Common myeloid progenitor, CD34-positive (primary cell): ENCODE measurements at regions not wholly inside any gene's neighbourhood (a gene's known extent, or its start where the extent isn't known, plus 50 kb on each side); places are given as distances from the start of the nearest gene placed in this dataset.

Experiments used
- CTCF ChIA-PET: fragments of 350-600 bp; sonication (Branson Sonifier 250); formaldehyde crosslinking; loops from one replicate; lab custom pipeline; 2021; ENCODE audit warnings: antibody characterized with exemption; lab: Charles Lee
- POLR2A ChIA-PET: fragments of 350-600 bp; sonication (Branson Sonifier 250); formaldehyde crosslinking; loops from one replicate; lab custom pipeline; 2021; ENCODE audit warnings: antibody characterized with exemption; lab: Charles Lee
- DNase-seq, 3 donors: peaks; one replicate each; pipeline versions ENCODE4 v3.0.0 to v3.0.0-alpha.2; 2013
- H3K27ac ChIP-seq, 2 experiments: 1 replicate in 1 of 2; 2 replicates in 1 of 2; pipeline ENCODE4 v1.7.0; 2013; ENCODE audit warnings: inconsistent platforms in 2 of 2, low read length in 2 of 2, mild to moderate bottlenecking in 2 of 2, low read depth in 1 of 2, moderate library complexity in 1 of 2; ENCODE audit not compliant: severe bottlenecking in 2 of 2, insufficient read depth in 1 of 2, poor library complexity in 1 of 2
- H3K27me3 ChIP-seq, 5 experiments: replicated peaks in 2 of 5; 1 replicate in 3 of 5; 2 replicates in 2 of 5; pipeline versions ENCODE4 v1.6.1 to v1.7.0; 2013; ENCODE audit warnings: low read length in 4 of 5, mild to moderate bottlenecking in 2 of 5, moderate library complexity in 2 of 5, inconsistent platforms in 1 of 5; ENCODE audit not compliant: insufficient read depth in 5 of 5, control insufficient read depth in 4 of 5
- H3K36me3 ChIP-seq, 4 experiments: 1 replicate in 2 of 4; 2 replicates in 2 of 4; pipeline versions ENCODE4 v1.6.1 to v1.7.0; 2013; ENCODE audit warnings: low read length in 3 of 4, control low read depth in 1 of 4, mild to moderate bottlenecking in 1 of 4; ENCODE audit not compliant: control insufficient read depth in 4 of 4, insufficient read depth in 4 of 4
- H3K4me1 ChIP-seq, 4 experiments: 1 replicate in 3 of 4; 2 replicates in 1 of 4; pipeline versions ENCODE4 v1.6.1 to v1.7.1; 2013; ENCODE audit warnings: low read length in 3 of 4, mild to moderate bottlenecking in 3 of 4, control low read depth in 1 of 4, inconsistent platforms in 1 of 4, moderate library complexity in 1 of 4; ENCODE audit not compliant: control insufficient read depth in 4 of 4, insufficient read depth in 4 of 4; ENCODE audit errors: control extremely low read depth in 1 of 4
- H3K4me3 ChIP-seq, 7 experiments: 1 replicate in 4 of 7; 2 replicates in 3 of 7; pipeline versions ENCODE4 v1.5.1 to v1.7.0; 2013; ENCODE audit warnings: mild to moderate bottlenecking in 7 of 7, low read length in 6 of 7, moderate library complexity in 6 of 7, inconsistent platforms in 2 of 7, low read depth in 2 of 7, control low read depth in 1 of 7; ENCODE audit not compliant: insufficient read depth in 4 of 7, control insufficient read depth in 1 of 7; ENCODE audit errors: extremely low read depth in 1 of 7
- H3K9me3 ChIP-seq, 5 experiments: 1 replicate in 4 of 5; 2 replicates in 1 of 5; pipeline versions ENCODE4 v1.6.1 to v1.7.1; 2013; ENCODE audit warnings: low read length in 4 of 5, mild to moderate bottlenecking in 2 of 5, inconsistent platforms in 1 of 5, low read depth in 1 of 5, moderate library complexity in 1 of 5; ENCODE audit not compliant: control insufficient read depth in 4 of 5, insufficient read depth in 2 of 5; ENCODE audit errors: control extremely low read depth in 1 of 5
- WGBS: methylation state at CpG from one replicate; pipeline ENCODE4 v1.1.5; 2013; ENCODE audit not compliant: insufficient coverage; 5-methylcytosine and 5-hydroxymethylcytosine counted together

DNA sequence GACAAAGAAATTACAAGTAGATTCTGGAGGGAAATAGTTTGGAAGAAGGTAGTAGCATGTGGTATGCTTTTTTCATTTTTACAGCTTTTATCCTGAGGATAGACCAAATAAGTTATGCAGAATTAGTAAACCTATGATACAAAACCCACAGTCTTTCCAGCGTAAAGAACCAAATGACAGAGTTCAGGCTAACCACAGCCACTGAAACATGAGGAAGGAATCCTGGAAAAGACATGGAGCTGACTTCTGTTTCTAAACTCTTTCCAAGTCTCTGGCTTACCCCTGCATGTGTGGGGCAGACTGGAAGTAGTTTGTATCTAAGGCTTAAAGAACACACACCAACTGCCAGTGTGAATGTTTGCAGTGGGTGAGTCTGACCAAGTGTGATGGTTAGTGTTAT lies 258.4 kb upstream of the TENM4 start:
- H3K36me3 ChIP-seq, result no peaks in the 10 kb centered on the region
- CTCF ChIA-PET, result no interaction called here
- POLR2A ChIA-PET, result no interaction called here
- H3K27me3 ChIP-seq, result no peaks in the 10 kb centered on the region
- peaks cover 0 to 15% (median 4%) of the 10 kb centered on the region in 5 experiments for H3K9me3 ChIP-seq
- no peak overlapping the region for H3K4me3 ChIP-seq
- no peaks in the 10 kb centered on the region for H3K4me1 ChIP-seq
- H3K27ac ChIP-seq, result no peak overlapping the region
- 100% methylated on average over 1 of the region's 1 CpG for WGBS
- no peak for DNase-seq

DNA sequence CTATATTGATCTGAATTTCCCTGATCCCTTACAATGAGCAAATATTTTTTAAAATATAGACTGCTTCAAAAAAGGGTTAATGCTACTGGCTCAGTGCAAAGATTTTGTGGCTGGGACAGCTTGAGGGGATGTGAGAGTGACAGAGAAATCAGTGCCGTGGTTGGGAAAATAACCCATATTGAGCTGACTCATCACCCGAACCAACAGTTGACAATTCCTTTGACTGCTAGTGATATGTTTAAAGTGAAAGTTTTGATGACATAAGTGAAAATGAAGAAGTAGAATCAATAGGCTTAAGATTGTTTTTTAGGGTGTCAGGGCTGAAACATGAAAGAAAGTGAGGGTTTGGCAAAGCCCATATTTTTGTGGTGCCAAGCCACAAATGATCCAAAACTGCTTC lies 257.1 kb upstream of the TENM4 start:
- Histone ChIP-seq H3K9me3 (peaks cover 0 to 15% (median 3%) of the 10 kb centered on the region in 5 experiments), H3K36me3 (no peaks in the 10 kb centered on the region), H3K4me3 (no peak overlapping the region), H3K27ac (no peak overlapping the region), H3K27me3 (no peaks in the 10 kb centered on the region), H3K4me1 (no peaks in the 10 kb centered on the region)
- ChIA-PET CTCF (no interaction called here), POLR2A (no interaction called here)
- 50% methylated on average over 2 of the region's 2 CpGs for WGBS
- DNase-seq, result no peak

DNA sequence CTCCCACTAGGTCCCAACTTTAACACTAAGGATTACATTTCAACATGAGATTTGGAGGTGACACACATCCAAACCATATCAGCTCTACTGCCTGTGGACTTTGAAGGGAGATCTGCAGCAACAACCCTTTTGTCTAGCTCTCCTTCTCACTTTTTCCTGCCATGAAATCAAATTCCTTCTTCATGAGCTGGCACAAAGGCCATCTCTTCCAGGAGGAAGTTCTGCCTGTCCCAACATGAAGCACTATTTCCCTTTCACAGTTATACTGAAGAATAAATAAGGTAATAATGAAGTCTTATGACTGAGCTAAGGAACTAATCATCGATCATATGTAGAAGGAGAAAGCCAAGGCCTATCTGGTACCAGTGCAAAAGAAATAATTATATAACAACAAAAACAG lies 253.5 kb upstream of the TENM4 start:
- no peaks in the 10 kb centered on the region for H3K36me3 ChIP-seq
- H3K27ac ChIP-seq, result no peak overlapping the region
- H3K4me3 ChIP-seq, result no peak overlapping the region
- no CpG with 5 or more reads among the region's 1 CpG for WGBS
- ChIA-PET POLR2A (no interaction called here), CTCF (interaction anchor here (0.6 kb wide), 1 partner anchor 294 kb away, joined by 3 read pairs; no protein-coding TSS in a partner anchor)
- DNase-seq, result no peak
- no peaks in the 10 kb centered on the region for H3K4me1 ChIP-seq
- no peaks in the 10 kb centered on the region for H3K9me3 ChIP-seq
- no peaks in the 10 kb centered on the region for H3K27me3 ChIP-seq

DNA sequence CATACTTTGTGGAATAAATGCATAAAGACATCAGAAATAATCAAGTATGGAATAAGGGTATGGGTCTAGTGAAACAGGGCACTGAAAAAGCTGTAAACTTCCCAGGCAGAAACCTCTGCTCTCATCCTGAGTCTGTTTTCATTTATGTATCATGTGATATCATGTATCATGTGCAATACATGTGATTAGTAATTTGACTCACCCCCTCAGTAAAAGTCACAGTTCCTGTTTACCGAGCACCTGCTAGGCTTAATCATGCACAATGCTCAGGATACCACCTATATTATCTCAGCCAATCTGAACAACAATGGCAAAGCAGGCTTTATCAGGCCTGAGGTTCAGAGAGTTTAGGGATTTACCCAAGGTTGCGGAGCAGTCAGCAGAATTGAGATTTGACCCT lies 250.6 kb upstream of the TENM4 start:
- Histone ChIP-seq H3K36me3 (no peaks in the 10 kb centered on the region), H3K4me1 (no peaks in the 10 kb centered on the region), H3K27me3 (no peaks in the 10 kb centered on the region), H3K27ac (no peak overlapping the region), H3K9me3 (no peaks in the 10 kb centered on the region), H3K4me3 (no peak overlapping the region)
- ChIA-PET POLR2A (no interaction called here), CTCF (no interaction called here)
- no peak for DNase-seq
- 94% methylated on average over 2 of the region's 2 CpGs for WGBS

DNA sequence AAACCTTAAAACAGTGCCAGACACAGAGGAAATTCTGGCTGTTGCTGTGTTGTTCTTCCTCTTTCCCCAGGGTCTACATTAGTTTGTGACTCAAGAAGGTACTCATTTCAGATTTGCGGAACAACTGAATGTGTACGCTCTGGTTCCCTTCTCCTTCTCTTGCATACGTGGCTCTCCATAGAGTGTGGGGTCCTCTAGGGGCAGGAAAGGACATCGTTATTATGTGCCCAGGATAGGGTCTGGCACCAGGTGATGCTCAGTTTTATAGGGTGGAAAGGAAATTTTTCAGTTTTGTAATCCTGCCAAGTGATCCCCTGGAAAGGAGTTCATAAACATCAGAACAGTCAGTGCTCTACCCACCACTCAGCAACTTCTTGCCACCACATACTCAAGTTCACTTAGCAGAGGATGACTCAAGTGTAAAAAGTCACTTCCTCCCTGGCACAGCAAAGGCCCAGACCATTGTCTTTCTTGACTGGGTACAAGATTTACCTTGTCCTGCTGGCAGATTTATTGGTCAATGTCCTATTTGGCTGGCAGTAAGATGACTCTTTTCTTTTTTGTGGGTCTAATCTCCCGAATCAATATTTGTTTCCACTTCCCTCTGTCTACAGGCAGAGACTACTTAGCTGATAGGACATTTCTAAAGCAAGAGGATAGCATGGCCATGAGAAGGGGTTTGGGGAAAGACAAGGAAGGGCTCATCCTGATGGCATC lies 246.0 kb upstream of the TENM4 start:
- Histone ChIP-seq H3K27me3 (no peaks in the 10 kb centered on the region), H3K9me3 (no peaks in the 10 kb centered on the region), H3K4me3 (no peak overlapping the region), H3K36me3 (no peaks in the 10 kb centered on the region), H3K27ac (no peak overlapping the region), H3K4me1 (no peaks in the 10 kb centered on the region)
- CTCF ChIA-PET, result interaction anchor here (1.3 kb wide), 1 partner anchor 12 kb away, joined by 3 read pairs; no protein-coding TSS in a partner anchor
- no peak for DNase-seq
- POLR2A ChIA-PET, result no interaction called here
- 100% methylated on average over 1 of the region's 5 CpGs for WGBS

DNA sequence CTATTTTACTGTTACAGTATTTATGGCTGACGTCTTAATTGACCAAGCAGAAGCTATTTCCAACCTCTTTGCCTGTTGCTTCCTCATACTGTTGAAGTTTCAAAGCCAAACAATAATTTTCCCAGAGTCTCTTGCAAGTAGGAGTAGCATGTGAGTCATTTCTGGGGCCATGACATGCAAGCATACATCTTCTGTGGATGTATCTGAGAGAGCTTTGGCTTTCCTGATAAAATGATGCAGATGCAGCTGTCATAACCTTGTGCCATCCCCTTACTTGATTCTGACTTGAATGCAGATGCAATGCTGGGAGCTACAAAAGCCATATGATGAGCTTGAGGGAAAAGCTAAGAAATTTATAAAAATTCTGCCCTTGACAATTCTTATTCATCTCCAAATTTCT lies 243.1 kb upstream of the TENM4 start:
- Histone ChIP-seq H3K4me1 (no peaks in the 10 kb centered on the region), H3K27me3 (no peaks in the 10 kb centered on the region), H3K36me3 (no peaks in the 10 kb centered on the region), H3K4me3 (no peak overlapping the region), H3K27ac (no peak overlapping the region), H3K9me3 (no peaks in the 10 kb centered on the region)
- POLR2A ChIA-PET, result no interaction called here
- CTCF ChIA-PET, result no interaction called here
- 80% methylated on average over 1 of the region's 1 CpG for WGBS
- no peak for DNase-seq

DNA sequence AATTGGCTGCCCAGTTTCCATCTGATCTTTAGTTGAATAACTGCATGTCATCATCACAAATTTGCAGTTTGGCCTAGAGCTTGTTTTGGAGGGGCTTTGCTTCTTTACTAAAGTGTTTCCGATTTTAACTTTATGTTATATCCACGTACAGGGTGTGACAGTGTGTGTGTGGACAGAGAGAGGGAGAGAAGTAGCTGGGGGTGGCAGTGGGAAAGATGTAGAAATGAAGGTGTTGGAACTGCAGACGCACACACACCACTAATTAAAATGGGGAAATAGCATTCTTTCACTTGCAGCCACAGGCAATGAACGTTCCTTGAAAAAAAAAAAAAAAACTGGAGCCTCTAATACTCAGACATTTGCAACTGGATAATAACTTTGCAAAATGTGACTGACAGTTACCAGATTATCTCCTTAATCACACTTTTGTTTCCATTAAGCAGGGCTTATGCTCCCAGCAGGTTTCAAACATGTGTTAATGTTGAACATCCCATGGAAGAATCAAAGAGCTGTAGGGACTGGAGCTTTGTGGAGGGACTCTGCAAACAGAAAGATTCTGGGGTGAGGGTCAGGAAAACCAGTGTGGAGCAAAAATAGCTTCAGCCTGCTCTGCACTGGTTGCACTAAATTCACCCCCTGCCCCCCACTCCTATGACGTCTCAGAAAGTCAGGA lies 238.1 kb upstream of the TENM4 start:
- Histone ChIP-seq H3K9me3 (no peaks in the 10 kb centered on the region), H3K27me3 (no peaks in the 10 kb centered on the region), H3K4me1 (no peaks in the 10 kb centered on the region), H3K36me3 (no peaks in the 10 kb centered on the region), H3K27ac (no peak overlapping the region), H3K4me3 (no peak overlapping the region)
- CTCF ChIA-PET, result no interaction called here
- 0% methylated on average over 1 of the region's 5 CpGs for WGBS
- POLR2A ChIA-PET, result no interaction called here
- no peak for DNase-seq
